GM21423 (cell line): ENCODE measurements at regions not wholly inside any gene's neighbourhood (a gene's known extent, or its start where the extent isn't known, plus 50 kb on each side); places are given as distances from the start of the nearest gene placed in this dataset.
"Not testable (repeated sequence)": the region's sequence is repeated elsewhere in the genome, so short reads cannot be mapped to it uniquely, and the experiment has no call there.

Experiments used
- ATAC-seq: cut with Tn5 transposase; IDR thresholded peaks from one replicate; pipeline ENCODE4 v1.9.1; 2021; ENCODE audit warnings: mild to moderate bottlenecking, moderate library complexity; ENCODE audit not compliant: unreplicated experiment

GRCh38 chr9:108803428-108804065, 52.2 kb downstream of the ACTL7B start:
- no peak for ATAC-seq

- no peak for ATAC-seq
Measured at GRCh38 chr9:108802967-108803366, 52.8 kb downstream of the ACTL7B start.

GRCh38 chr9:108801949-108802348, 53.8 kb downstream of the ACTL7B start:
- no peak for ATAC-seq

GRCh38 chr9:108800632-108801099, 55.1 kb downstream of the ACTL7B start:
- ATAC-seq: no peak

GRCh38 chr9:108793573-108793972, 62.2 kb downstream of the ACTL7B start:
- ATAC-seq: no peak

GRCh38 chr9:108789742-108790141, 66.0 kb downstream of the ACTL7B start:
- ATAC-seq: no peak

- no peak for ATAC-seq
Measured at GRCh38 chr9:108787690-108788048, 68.1 kb downstream of the ACTL7B start.

GRCh38 chr9:108786901-108787689, 68.7 kb downstream of the ACTL7B start:
- ATAC-seq: no peak

GRCh38 chr9:108786322-108786721, 69.5 kb downstream of the ACTL7B start:
- ATAC-seq: no peak

- no peak for ATAC-seq
Measured at GRCh38 chr9:108784998-108785397, 70.8 kb downstream of the ACTL7B start.

GRCh38 chr9:108783731-108784495, 71.9 kb downstream of the ACTL7B start:
- ATAC-seq: no peak

- no peak for ATAC-seq
Measured at GRCh38 chr9:108783326-108783725, 72.5 kb downstream of the ACTL7B start.

GRCh38 chr9:108780942-108781734, 74.6 kb downstream of the ACTL7B start:
- no peak for ATAC-seq

GRCh38 chr9:108779551-108780325, 76.0 kb downstream of the ACTL7B start:
- ATAC-seq: no peak

- no peak for ATAC-seq
Measured at GRCh38 chr9:108776920-108777639, 78.7 kb downstream of the ACTL7B start.

- ATAC-seq: no peak
Measured at GRCh38 chr9:108775901-108776306, 79.9 kb downstream of the ACTL7B start.

- not testable (repeated sequence) for ATAC-seq
Measured at GRCh38 chr9:108774088-108774487, 81.7 kb downstream of the ACTL7B start.

- ATAC-seq: no peak
Measured at GRCh38 chr9:108772301-108772894, 83.4 kb downstream of the ACTL7B start.

- ATAC-seq: no peak
Measured at GRCh38 chr9:108768744-108769143, 87.0 kb downstream of the ACTL7B start.
